HG02588 (cell line): ENCODE measurements at regions not wholly inside any gene's neighbourhood (a gene's known extent, or its start where the extent isn't known, plus 50 kb on each side); places are given as distances from the start of the nearest gene placed in this dataset.
"Not testable (repeated sequence)": the region's sequence is repeated elsewhere in the genome, so short reads cannot be mapped to it uniquely, and the experiment has no call there.

Experiments
- ATAC-seq: cut with Tn5 transposase; IDR thresholded peaks from one replicate; pipeline ENCODE4 v1.9.1; 2021; ENCODE audit warnings: mild to moderate bottlenecking, moderate library complexity; ENCODE audit not compliant: unreplicated experiment

- no peak for ATAC-seq
These were observed 433.6 kb upstream of the PPP1R2C start for GRCh38 chrX:43211570-43211969.

GRCh38 chrX:43218198-43218597 lies 437.9 kb upstream of the MAOA start:
- no peak for ATAC-seq

- no peak for ATAC-seq
These were observed 431.6 kb upstream of the MAOA start for GRCh38 chrX:43224496-43224895.

GRCh38 chrX:43225626-43226328 lies 430.3 kb upstream of the MAOA start:
- no peak for ATAC-seq

GRCh38 chrX:43238461-43238945 lies 417.6 kb upstream of the MAOA start:
- no peak for ATAC-seq

GRCh38 chrX:43239356-43239755 lies 416.7 kb upstream of the MAOA start:
- ATAC-seq: no peak

GRCh38 chrX:43255596-43255995 lies 400.5 kb upstream of the MAOA start:
- ATAC-seq: no peak

GRCh38 chrX:43266487-43266886 lies 389.6 kb upstream of the MAOA start:
- ATAC-seq: no peak

GRCh38 chrX:43267652-43268051 lies 388.4 kb upstream of the MAOA start:
- no peak for ATAC-seq

- no peak for ATAC-seq
These were observed 386.9 kb upstream of the MAOA start for GRCh38 chrX:43269201-43269600.

- ATAC-seq: no peak
These were observed 378.2 kb upstream of the MAOA start for GRCh38 chrX:43277879-43278278.

GRCh38 chrX:43278440-43278839 lies 377.7 kb upstream of the MAOA start:
- ATAC-seq: no peak

GRCh38 chrX:43279341-43279808 lies 376.7 kb upstream of the MAOA start:
- ATAC-seq: no peak

GRCh38 chrX:43283187-43283586 lies 372.9 kb upstream of the MAOA start:
- ATAC-seq: no peak

GRCh38 chrX:43311625-43312024 lies 344.5 kb upstream of the MAOA start:
- ATAC-seq: not testable (repeated sequence)

- no peak for ATAC-seq
These were observed 343.1 kb upstream of the MAOA start for GRCh38 chrX:43313035-43313434.

GRCh38 chrX:43314525-43314924 lies 341.6 kb upstream of the MAOA start:
- ATAC-seq: no peak

GRCh38 chrX:43315622-43316021 lies 340.5 kb upstream of the MAOA start:
- ATAC-seq: no peak

- ATAC-seq: no peak
These were observed 340.0 kb upstream of the MAOA start for GRCh38 chrX:43316146-43316545.

GRCh38 chrX:43317378-43317777 lies 338.7 kb upstream of the MAOA start:
- ATAC-seq: no peak

- ATAC-seq: no peak
These were observed 327.6 kb upstream of the MAOA start for GRCh38 chrX:43328358-43328946.

- ATAC-seq: no peak
These were observed 322.6 kb upstream of the MAOA start for GRCh38 chrX:43333543-43333942.

- ATAC-seq: no peak
These were observed 310.9 kb upstream of the MAOA start for GRCh38 chrX:43345166-43345565.
